ENCODE measurements at regions not wholly inside any gene's neighbourhood (a gene's known extent, or its start where the extent isn't known, plus 50 kb on each side); places are given as distances from the start of the nearest gene placed in this dataset.

GRCh38 chr15:93266291-93266690, 177.3 kb upstream of the RGMA start:
- ChIA-PET CTCF (ENCODE audit: partially characterized antibody) (interaction anchor here (0.6 to 1.6 kb wide), 5 partner anchors 67 to 236 kb away, joined by 3 to 4 read pairs (median 3); no protein-coding TSS in a partner anchor), POLR2A (ENCODE audit: partially characterized antibody) (no interaction called here)
- 92% methylated on average over 13 of the region's 15 CpGs; no CpG with 5 or more reads in 1 of the 2 experiments for WGBS, 2 experiments (ENCODE audit: extremely low coverage in 1 of 2, insufficient coverage in 1 of 2, insufficient read length in 1 of 2, insufficient replicate concordance in 2 of 2, low coverage in 1 of 2, low lambda C conversion rate in 2 of 2, missing lambda C conversion rate in 1 of 2)
- no peaks in the 10 kb centered on the region for H3K23me2 ChIP-seq (ENCODE audit: low read depth, low read length)
- H3K9ac ChIP-seq (replicated peaks in 1 of 4; ENCODE audit: extremely low read depth in 1 of 4, low read depth in 3 of 4, low read length in 3 of 4) = no peak overlapping the region
- no peak overlapping the region for H3K56ac ChIP-seq (replicated peaks; ENCODE audit: insufficient read length, low read depth, low read length)
- H3K14ac ChIP-seq (ENCODE audit: insufficient read length) = no peak overlapping the region
- no peak overlapping the region for H2BK120ac ChIP-seq (replicated peaks; ENCODE audit: low read depth, low read length)
- no peak overlapping the region for H3K4me2 ChIP-seq (ENCODE audit: insufficient read depth in 1 of 2, low read depth in 2 of 2, low read length in 2 of 2)
- H2BK20ac ChIP-seq (ENCODE audit: low read length) = no peak overlapping the region
- no peaks in the 10 kb centered on the region for H4K20me1 ChIP-seq (replicated peaks in 1 of 2; ENCODE audit: control insufficient read depth in 1 of 2, insufficient read depth in 2 of 2, low read length in 2 of 2)
- H4K8ac ChIP-seq (ENCODE audit: extremely low read depth, insufficient read depth, low read length) = no peak overlapping the region
- FAIRE-seq = no peak
- H4K5ac ChIP-seq (ENCODE audit: insufficient read length, low read depth, low read length) = no peak overlapping the region
- no peak overlapping the region for H4K91ac ChIP-seq (replicated peaks; ENCODE audit: insufficient read length, low read length)
- H3K36me3 ChIP-seq (ENCODE audit: control insufficient read depth in 2 of 4, insufficient read depth in 4 of 4, low read length in 3 of 4) = no peaks in the 10 kb centered on the region
- H3K9me3 ChIP-seq (ENCODE audit: insufficient read depth in 2 of 2, low read depth in 1 of 2, low read length in 1 of 2) = no peaks in the 10 kb centered on the region
- H3K27ac ChIP-seq (ENCODE audit: low read depth, low read length) = no peak overlapping the region; the same call in 1 of the 2 replicates
- H3K23ac ChIP-seq (ENCODE audit: insufficient read length) = no peak overlapping the region
- H3K18ac ChIP-seq (ENCODE audit: extremely low read depth, low read length) = no peak overlapping the region; the same call in 1 of the 2 replicates
- no peak overlapping the region for H2AK5ac ChIP-seq (ENCODE audit: low read depth, low read length)
- H2BK12ac ChIP-seq (ENCODE audit: low read depth, low read length) = no peak overlapping the region
- H2BK15ac ChIP-seq (ENCODE audit: low read length) = no peak overlapping the region
- no peak overlapping the region for H2BK5ac ChIP-seq (ENCODE audit: low read depth, low read length)
- H3K4me3 ChIP-seq (ENCODE audit: extremely low read depth in 1 of 4, insufficient read depth in 2 of 4, low read depth in 3 of 4, low read length in 4 of 4) = no peak overlapping the region
- peaks cover 2 to 9% (median 5%) of the 10 kb centered on the region in 4 experiments; a peak in 5 of 7 replicates for H3K4me1 ChIP-seq (replicated peaks in 1 of 4; ENCODE audit: control insufficient read depth in 3 of 4, insufficient read depth in 4 of 4, low read length in 3 of 4)
- no peak overlapping the region for H3K4ac ChIP-seq (replicated peaks; ENCODE audit: insufficient read length, low read depth, low read length)
- no peak for DNase-seq (ENCODE audit: low read depth in 1 of 2, low spot score in 2 of 2)
- no peaks in the 10 kb centered on the region; a peak in 1 of 7 replicates for H3K27me3 ChIP-seq (replicated peaks in 1 of 4; ENCODE audit: control insufficient read depth in 3 of 4, extremely low read depth in 1 of 4, insufficient read depth in 3 of 4, low read length in 3 of 4)
- H3K79me1 ChIP-seq (ENCODE audit: low read depth, low read length) = no peaks in the 10 kb centered on the region
- H3K79me2 ChIP-seq (ENCODE audit: control insufficient read depth in 1 of 2, insufficient read depth in 2 of 2, low read length in 2 of 2) = no peaks in the 10 kb centered on the region
- H2AFZ ChIP-seq (ENCODE audit: low read length) = no peak overlapping the region
- TF ChIP-seq GTF2F1 (IDR thresholded peaks at IDR 0.05; ENCODE audit: borderline replicate concordance, low read depth, low read length) (no peak), YY1 (IDR thresholded peaks at IDR 0.05; ENCODE audit: low read depth, low read length) (no peak), FOSL1 (IDR thresholded peaks at IDR 0.05; ENCODE audit: insufficient read depth, low read depth, low read length) (no peak), TAF7 (optimal IDR thresholded peaks at IDR 0.05; ENCODE audit: borderline replicate concordance, low read depth, low read length) (no peak), HDAC6 (IDR thresholded peaks at IDR 0.05; ENCODE audit: low read depth, low read length) (no peak), CEBPB (IDR thresholded peaks at IDR 0.05; ENCODE audit: low read depth, low read length) (no peak), RNF2 (IDR thresholded peaks at IDR 0.05; ENCODE audit: borderline replicate concordance, low read depth, low read length, missing control alignments, poor library complexity, severe bottlenecking) (no peak), MAX (IDR thresholded peaks at IDR 0.05) (no peak), SUZ12 (IDR thresholded peaks at IDR 0.05; ENCODE audit: low read length) (no peak), SAP30 (IDR thresholded peaks at IDR 0.05; ENCODE audit: insufficient read depth, insufficient replicate concordance, low read length) (no peak), SP4 (IDR thresholded peaks at IDR 0.05; ENCODE audit: low read length) (no peak), RAD21 (IDR thresholded peaks at IDR 0.05 in 1 of 2, conservative IDR thresholded peaks at IDR 0.05 in 1 of 2; ENCODE audit: low read depth in 2 of 2, low read length in 2 of 2) (no peak)

Data from H1 (cell line).